ENCODE measurements at regions not wholly inside any gene's neighbourhood (a gene's known extent, or its start where the extent isn't known, plus 50 kb on each side); places are given as distances from the start of the nearest gene placed in this dataset.

DNA sequence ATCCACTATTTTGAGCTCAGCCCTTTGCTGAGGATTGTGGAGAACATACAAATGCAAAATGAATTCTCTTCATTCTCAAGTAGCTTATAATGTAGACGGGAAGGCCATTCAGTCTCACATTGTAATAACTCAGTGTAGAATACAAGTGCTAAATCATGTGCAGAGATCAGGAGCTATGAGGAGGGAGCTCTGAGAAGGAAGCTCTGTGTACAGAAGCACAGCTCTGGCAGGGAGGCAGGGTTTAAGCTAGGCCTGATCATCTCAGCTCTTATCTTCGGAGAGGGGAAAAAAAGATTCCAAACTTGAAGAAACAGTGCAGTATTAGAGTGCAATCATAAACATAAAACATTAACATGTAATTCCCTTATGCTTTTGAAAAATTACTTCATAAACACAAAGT lies 291.1 kb upstream of the SKOR2 start:
- H2AFZ ChIP-seq (ENCODE audit: low read length), result no peak overlapping the region
- ChIA-PET POLR2A (interaction anchor here (0.7 kb wide), 1 partner anchor 11 kb away, joined by 3 read pairs; no protein-coding TSS in a partner anchor), CTCF (ENCODE audit: unreplicated experiment) (no interaction called here)
- H4K20me1 ChIP-seq (ENCODE audit: insufficient read depth, low read length), result no peaks in the 10 kb centered on the region
- H3K9me3 ChIP-seq (ENCODE audit: low read length), result no peaks in the 10 kb centered on the region
- H3K4me1 ChIP-seq (ENCODE audit: insufficient read depth, low read length, poor library complexity, severe bottlenecking), result no peaks in the 10 kb centered on the region
- no peaks in the 10 kb centered on the region for H3K36me3 ChIP-seq (ENCODE audit: insufficient read depth, low read length)
- no peaks in the 10 kb centered on the region for H3K9me2 ChIP-seq (ENCODE audit: insufficient read depth, low read length)
- no peak overlapping the region for H3K27ac ChIP-seq (ENCODE audit: low read depth, low read length, poor library complexity, severe bottlenecking)
- no peak overlapping the region for H3K4me2 ChIP-seq (ENCODE audit: low read length)
- no peak for DNase-seq (ENCODE audit: low spot score)
- no TSS peak for BruUV-seq (replicated peaks)
- TF ChIP-seq CTCF (conservative IDR thresholded peaks at IDR 0.05; ENCODE audit: low read length), result no peak
- no peak for TF ChIP-seq EZH2phosphoT487 (IDR thresholded peaks at IDR 0.05; ENCODE audit: borderline replicate concordance, low read depth, low read length)
- H3K4me3 ChIP-seq (ENCODE audit: low read depth, low read length, poor library complexity, severe bottlenecking), result no peak overlapping the region
- no peaks in the 10 kb centered on the region for H3K79me2 ChIP-seq (ENCODE audit: insufficient read depth, low read depth, low read length)
- intact Hi-C loops (cut with micrococcal nuclease; ENCODE audit: unreplicated experiment), result no loop called here

DNA sequence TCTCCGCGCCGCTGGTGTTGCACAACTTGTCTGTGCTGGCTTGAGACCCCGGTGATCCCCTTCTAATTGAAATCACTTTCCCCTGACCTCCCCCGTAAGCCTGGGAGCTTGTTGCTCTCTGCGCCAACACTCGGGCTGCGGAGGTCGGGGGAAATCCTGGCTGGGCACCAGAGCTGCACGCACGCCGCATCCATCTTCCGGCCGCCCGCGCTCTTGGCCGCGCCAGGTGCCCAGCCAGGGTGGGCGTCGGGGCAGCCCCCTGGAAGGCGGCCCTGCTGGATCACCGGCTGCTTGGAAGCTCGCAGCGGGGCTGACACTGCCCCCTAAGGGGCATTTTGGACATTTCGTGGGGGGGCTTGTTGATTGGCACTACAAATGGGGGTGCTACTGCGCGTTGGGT lies 280.3 kb upstream of the SKOR2 start:
- ChIA-PET CTCF (ENCODE audit: unreplicated experiment) (no interaction called here), POLR2A (interaction anchor here (0.6 kb wide), 1 partner anchor 11 kb away, joined by 3 read pairs; no protein-coding TSS in a partner anchor)
- no peaks in the 10 kb centered on the region for H3K79me2 ChIP-seq (ENCODE audit: insufficient read depth, low read depth, low read length)
- no peak overlapping the region for H2AFZ ChIP-seq (ENCODE audit: low read length)
- no peaks in the 10 kb centered on the region for H3K4me1 ChIP-seq (ENCODE audit: insufficient read depth, low read length, poor library complexity, severe bottlenecking)
- H4K20me1 ChIP-seq (ENCODE audit: insufficient read depth, low read length), result no peaks in the 10 kb centered on the region
- no peaks in the 10 kb centered on the region for H3K36me3 ChIP-seq (ENCODE audit: insufficient read depth, low read length)
- no peaks in the 10 kb centered on the region for H3K9me3 ChIP-seq (ENCODE audit: low read length)
- no peak for TF ChIP-seq EZH2phosphoT487 (IDR thresholded peaks at IDR 0.05; ENCODE audit: borderline replicate concordance, low read depth, low read length)
- TF ChIP-seq CTCF (conservative IDR thresholded peaks at IDR 0.05; ENCODE audit: low read length), result 0 out of 2 replicates have a peak, but pooled peaks have one; percentile 13
- no TSS peak for BruUV-seq (replicated peaks)
- no peak overlapping the region for H3K27ac ChIP-seq (ENCODE audit: low read depth, low read length, poor library complexity, severe bottlenecking)
- intact Hi-C loops (cut with micrococcal nuclease; ENCODE audit: unreplicated experiment), result no loop called here
- no peaks in the 10 kb centered on the region for H3K9me2 ChIP-seq (ENCODE audit: insufficient read depth, low read length)
- no peak for DNase-seq (ENCODE audit: low spot score)
- no peak overlapping the region for H3K4me2 ChIP-seq (ENCODE audit: low read length)
- H3K4me3 ChIP-seq (ENCODE audit: low read depth, low read length, poor library complexity, severe bottlenecking), result no peak overlapping the region

GRCh38 chr18:47530695-47531094 lies 279.2 kb upstream of the SKOR2 start:
- Histone ChIP-seq H3K36me3 (ENCODE audit: insufficient read depth, low read length) (no peaks in the 10 kb centered on the region), H2AFZ (ENCODE audit: low read length) (no peak overlapping the region), H3K4me2 (ENCODE audit: low read length) (no peak overlapping the region), H3K79me2 (ENCODE audit: insufficient read depth, low read depth, low read length) (no peaks in the 10 kb centered on the region), H3K4me1 (ENCODE audit: insufficient read depth, low read length, poor library complexity, severe bottlenecking) (no peaks in the 10 kb centered on the region), H3K9me2 (ENCODE audit: insufficient read depth, low read length) (no peaks in the 10 kb centered on the region), H3K27ac (ENCODE audit: low read depth, low read length, poor library complexity, severe bottlenecking) (no peak overlapping the region), H4K20me1 (ENCODE audit: insufficient read depth, low read length) (no peaks in the 10 kb centered on the region), H3K4me3 (ENCODE audit: low read depth, low read length, poor library complexity, severe bottlenecking) (no peak overlapping the region), H3K9me3 (ENCODE audit: low read length) (no peaks in the 10 kb centered on the region)
- POLR2A ChIA-PET, result no interaction called here
- TF ChIP-seq CTCF (conservative IDR thresholded peaks at IDR 0.05; ENCODE audit: low read length), result no peak
- TF ChIP-seq EZH2phosphoT487 (IDR thresholded peaks at IDR 0.05; ENCODE audit: borderline replicate concordance, low read depth, low read length), result no peak
- intact Hi-C loops (cut with micrococcal nuclease; ENCODE audit: unreplicated experiment), result no loop called here
- CTCF ChIA-PET (ENCODE audit: unreplicated experiment), result no interaction called here
- DNase-seq (ENCODE audit: low spot score), result no peak
- no TSS peak for BruUV-seq (replicated peaks)
